Stimulated activated CD8-positive, alpha-beta memory T cell treated with anti-CD3 and anti-CD28 coated beads, Interleukin-7, amount 100 ng/mL, for 48 hours (primary cell): ENCODE measurements at regions not wholly inside any gene's neighbourhood (a gene's known extent, or its start where the extent isn't known, plus 50 kb on each side); places are given as distances from the start of the nearest gene placed in this dataset.

Experiments
- DNase-seq, 2 donors: peaks; one replicate each; pipeline ENCODE4 v3.0.0-alpha.2; 2020; ENCODE audit warnings: low read depth in 1 of 2; ENCODE audit errors: extremely low read depth in 1 of 2

DNA sequence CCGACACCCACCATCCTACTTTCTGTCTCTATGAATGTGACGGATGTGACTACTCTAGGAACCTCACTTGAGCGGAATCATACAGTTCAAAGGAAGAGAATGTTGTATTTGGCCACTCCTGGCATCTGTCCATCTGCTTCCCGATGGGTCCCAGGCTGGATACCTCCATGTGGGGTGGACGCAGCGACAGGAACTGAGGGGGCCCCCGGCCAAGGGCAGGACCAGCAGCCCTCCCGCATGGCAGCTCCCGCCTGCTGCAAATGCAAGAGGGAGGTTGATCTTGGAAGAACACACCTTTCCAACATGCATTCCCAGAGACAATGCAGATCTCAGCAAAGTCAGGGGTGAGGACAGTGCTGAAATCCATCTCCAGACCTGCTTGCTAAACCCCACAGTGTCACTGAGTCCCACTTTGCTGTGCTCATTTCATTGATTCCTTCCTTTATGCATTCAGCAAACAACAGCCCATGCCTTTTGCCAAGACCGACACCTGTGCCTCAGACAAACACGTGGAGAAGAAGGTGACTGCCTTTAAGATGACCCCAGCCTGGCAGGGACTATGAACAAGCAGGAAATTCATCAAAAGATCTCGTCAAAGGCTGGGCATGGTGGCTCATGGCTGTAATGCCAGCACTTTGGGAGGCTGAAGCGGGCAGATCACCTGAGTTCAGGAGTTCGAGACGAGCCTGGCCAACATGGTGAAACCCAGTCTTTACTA, 246.2 kb downstream of the CTTN start:
- DNase-seq: no peak

DNA sequence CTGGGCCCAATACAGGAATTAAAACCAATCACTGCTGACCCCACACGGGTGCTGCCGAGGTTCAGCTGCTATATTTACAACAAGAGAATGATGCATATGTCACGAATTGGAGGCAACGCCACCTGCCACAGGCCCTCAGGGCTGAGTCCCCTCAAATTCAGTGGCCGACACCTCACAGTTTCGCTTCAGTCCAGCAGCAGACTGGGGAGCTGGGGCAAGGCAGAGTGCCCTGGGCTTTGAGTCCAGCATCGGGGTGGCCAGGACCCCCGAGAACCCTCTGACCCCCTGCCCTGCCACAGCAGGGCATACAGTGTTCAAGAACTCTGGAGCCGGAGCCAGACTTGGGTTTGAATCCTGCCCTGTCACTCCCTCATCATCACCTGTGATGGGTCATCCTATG, 247.2 kb downstream of the CTTN start:
- DNase-seq: no peak

DNA sequence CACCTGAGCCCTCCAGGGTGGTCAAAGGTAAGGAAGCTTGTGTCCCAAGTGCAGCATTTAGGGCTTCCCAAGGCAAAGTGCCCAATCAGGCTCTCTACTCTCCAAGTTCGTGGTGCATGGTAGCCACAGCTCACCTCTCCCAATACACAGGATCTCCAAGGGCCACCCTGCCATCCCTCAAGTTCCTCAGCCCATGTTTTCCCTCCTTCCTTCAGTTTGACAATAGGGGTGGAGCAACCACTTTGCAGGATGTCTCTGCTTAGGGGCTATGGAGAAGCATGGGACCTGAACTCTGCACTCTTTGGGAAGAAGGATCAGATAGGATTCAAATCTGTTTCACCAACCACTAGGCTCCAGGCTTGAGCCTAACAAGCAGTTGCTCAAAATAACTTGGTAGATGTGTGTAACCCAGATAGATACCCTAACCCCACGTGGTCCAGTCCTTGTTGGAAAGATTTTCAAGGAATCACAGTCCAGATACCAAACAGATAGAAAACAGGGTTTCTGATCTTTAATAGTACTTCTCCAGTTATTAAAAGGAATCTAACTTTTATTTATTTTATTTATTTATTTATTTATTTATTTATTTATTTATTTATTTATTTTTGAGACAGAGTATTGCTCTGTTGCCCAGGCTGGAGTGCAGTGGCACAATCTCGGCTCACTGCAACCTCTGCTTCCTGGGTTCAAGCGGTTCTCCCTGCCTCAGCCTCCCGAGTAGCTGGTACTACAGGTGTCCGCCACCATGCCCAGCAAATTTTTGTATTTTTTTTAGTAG, 248.1 kb downstream of the CTTN start:
- no peak for DNase-seq

DNA sequence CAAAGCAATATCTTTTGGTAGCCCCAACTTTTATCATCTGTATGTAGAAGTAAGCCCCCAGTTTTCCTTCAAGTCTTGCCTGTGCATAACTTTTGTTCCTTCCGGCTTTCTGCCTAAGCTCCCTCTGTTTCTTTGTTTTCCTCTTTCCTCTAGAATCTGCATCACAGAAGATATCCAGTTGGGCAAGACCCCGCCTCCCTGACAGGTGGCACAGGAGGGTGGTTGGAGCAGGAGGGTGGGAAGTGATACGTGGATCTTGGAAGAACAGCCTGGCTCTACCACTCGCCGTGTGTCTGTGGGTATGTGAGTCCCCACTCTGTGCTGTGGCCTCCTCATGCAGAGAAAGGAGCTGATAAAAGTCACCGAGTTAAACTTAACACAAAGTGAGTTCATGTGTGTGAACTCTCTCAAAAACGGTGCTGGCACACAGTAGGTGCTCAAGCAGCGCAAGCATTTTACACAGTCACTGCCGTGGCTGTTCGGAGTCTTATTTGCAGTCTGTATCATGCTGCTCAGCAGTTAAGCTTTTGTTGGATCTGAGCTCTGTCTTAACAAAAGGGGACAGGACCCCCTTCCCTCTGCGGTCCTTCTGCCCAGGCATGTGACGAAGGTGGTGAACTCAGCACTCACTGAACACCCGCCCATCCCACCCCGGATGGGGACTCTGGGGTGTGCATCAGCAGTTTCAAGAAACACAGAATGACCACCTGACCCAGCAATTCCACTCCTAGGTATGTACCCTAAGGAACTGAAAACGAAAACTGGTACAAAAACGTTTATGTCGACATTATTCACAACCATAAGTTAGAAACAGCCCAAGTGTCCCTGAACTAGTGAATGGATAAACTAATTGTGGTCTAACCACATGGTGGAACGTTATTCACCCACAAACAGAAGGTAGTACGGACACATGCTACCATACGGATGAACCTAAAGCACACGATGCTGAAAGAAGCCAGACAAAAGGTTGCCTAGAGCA, 249.1 kb downstream of the CTTN start:
- no peak for DNase-seq

DNA sequence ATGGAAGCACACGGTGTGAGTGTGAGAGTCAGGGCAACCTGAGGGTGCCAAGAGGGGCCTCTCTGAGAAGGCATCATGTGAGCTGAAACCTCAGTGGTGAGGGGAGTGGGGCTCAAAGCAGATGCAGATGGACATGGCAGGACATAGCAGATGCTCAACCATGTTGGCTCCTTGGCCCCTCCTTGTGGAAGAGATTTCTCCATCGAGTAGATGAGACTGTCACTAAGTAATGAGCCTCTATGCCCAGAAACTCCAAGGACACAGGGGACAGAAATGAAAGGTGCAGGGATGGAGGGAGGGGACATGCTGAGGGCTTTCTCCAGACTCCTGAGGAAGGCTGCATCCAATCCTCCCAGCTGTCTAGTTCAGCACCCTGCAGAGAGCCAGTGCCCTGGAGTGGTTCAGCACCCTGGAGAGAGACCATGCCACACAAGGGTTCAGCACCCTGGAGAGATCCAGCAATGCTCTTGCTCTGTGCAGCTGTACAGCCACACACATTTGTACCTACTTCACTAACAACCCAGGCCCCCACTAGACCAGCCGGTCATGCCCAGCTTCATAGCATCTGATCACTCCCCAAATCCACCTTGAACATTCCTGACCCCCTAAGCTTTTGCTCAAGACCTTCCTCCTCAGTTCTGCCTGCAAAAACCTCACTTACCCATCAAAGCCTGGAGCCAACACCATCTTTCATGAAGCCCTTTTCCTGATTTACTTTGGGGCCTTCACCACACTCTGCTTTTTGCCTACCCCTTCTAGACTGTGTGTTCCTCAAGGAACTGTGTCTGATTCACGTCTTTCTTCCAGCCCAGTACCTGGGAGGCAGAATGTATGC, 252.0 kb downstream of the CTTN start:
- peak in 1 of 2 donors; percentile 5 for DNase-seq

DNA sequence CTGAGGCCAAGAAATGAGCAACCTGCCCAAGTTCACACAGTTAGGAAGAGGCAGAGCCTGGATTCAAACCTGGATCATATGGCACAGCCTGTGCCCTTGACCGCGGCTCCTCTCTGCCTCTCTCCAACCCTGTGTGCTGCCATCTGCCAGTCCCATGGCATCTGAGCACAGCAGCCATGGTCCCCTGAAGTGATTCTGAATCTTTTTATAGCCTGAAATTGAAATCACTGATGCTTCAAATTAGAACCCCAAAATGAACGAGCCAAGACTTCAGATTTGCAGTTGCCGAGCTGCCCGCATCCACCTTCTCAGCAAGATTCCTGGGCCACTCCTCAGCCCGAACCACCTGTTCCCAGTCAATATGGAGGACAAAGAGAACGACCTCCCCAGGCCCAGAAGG, 252.7 kb downstream of the CTTN start:
- DNase-seq: no peak

DNA sequence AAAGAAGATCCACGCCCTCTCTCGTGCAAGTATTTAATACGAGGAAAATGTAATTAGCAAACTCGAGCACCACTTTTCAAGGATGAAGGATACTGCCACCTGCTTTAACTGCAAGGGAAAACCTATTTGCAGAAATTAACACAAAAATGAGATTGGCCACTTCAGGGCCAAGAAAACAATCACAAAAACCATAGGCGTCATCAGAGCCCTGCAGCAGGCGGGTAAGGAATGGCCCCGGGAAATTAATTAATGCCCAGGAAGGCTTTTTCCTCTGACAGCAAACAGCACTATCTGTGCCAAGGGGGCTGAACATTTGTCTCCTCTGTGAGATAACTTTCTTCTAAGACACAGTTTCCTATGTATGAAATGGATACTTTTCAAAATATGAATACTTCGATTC, 255.7 kb downstream of the CTTN start:
- DNase-seq: no peak

DNA sequence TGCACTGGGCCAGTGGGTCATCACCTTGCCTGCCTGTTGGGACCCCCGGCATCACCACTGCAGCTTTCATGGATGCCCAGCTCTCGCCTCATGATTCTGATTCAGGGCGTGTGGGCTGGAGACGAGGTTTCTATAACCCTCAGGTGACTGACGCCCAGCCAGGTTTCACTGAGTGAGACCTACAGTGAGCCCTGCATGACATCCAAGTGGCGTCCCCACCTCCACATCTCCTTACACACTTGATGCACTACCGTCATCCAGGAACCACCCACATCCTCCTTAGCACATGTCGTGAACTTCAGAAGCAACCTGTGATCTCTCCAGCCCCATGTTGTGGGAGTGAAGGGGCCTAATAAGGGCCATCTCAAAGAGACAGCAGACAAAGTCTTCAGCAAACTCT, 257.5 kb downstream of the CTTN start:
- DNase-seq: no peak

DNA sequence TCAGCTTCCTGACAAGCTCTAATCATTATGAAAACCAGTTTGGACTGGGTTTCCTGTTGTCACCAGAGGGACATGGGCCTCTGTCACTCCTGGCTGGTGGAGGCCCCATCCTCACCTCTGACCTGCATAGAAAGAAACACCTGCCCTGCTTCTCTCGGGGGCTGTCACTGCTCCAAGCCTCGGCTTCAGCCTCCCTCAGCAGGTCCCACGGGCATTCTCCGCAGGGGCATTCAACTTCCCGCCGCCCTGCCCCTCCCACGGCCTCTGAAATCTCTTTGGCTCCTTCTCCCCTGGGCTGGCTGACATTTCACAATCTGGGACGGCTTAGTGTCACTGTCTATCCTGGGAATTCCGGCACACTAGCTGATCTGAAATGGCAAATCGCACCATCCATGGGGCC, 257.9 kb downstream of the CTTN start:
- DNase-seq: no peak

DNA sequence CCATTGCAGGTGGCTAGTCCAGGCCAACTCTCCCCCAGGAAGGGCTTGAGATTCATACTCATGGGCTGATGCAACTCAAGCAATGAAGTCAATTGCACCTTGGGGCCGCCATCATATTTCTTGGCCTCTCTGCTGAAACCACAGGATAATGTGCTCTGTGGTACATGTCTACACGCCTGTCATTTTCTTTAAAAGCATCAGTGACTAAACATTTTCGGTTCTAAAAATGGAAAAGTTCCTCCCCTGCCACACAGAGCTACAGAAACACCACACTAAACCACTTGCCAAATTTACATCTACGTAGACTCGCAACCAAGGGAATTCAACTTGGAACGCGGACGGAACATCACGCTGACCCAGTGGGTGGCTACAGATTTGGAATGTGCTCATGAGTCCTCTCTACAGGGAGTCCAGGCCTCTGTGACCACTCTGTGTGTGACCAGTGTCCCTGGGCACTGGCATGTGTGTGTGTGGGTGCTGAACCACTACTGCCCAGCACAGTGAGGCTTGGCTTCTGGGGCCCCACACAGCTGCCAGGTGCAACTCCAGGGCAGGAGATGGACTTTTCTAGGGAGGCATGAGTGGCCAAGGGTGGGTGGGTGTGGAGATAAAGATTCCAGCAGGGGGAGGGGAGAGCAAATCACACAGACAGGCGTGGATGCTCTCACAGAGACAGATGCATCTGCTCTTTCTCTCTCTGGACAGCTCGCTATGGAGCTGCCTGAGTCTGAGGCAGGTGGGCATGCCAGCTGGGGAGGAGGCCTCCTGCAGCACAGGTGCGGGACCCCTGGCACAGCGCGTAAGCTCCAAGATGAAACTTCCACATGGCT, 261.9 kb downstream of the CTTN start:
- no peak for DNase-seq

DNA sequence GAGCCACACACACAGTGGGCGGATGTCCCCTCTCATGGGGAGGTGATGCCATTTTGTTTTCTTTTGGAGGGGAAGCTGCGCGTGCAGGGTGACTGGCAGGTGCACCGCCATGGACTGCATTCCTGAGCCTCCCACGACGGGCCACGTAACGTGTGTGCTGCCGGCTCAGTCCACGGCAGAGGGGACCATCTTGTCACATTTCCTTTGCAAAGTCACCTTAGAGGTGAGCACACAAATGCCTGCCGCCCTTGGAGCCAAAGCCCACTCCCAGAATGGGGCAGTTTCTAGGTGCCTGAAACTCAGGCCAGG, 262.5 kb downstream of the CTTN start:
- DNase-seq: no peak

DNA sequence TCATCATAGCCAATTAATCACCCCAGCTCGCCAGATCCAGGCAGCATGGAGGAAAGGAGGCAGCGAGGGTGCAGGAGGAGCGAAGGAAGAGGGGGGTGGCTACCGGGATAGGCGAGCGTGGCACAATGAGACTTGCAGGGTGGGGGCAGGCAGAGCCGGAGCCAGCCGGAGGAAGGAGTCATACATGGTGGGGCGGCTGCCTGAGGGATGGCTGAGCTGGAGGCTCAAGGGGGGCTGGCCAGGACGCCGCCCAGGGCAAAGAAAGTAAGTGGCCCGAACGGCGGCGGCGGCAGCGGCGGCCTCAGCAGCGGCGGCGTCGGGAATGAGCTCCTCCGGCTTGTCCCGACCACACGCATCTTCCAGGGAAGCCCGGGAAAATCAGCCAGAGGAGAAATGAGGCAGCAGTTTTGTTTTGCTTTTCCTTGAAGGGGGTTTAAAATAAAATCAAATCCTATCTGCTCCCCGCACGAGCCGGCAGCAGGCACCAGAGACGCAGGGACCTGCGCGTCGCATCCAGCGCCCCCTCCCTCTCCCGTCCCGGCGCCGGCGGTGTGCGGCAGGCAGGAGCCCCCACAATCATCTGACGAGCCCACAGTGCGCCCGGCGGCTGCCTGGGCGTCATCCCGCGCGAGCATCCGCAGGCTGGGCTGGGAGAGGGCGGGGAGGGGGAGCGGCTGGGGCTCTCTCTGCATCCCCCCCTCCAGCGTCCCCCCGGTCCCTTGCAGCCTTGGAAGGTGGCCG, 263.6 kb downstream of the CTTN start:
- DNase-seq: no peak

DNA sequence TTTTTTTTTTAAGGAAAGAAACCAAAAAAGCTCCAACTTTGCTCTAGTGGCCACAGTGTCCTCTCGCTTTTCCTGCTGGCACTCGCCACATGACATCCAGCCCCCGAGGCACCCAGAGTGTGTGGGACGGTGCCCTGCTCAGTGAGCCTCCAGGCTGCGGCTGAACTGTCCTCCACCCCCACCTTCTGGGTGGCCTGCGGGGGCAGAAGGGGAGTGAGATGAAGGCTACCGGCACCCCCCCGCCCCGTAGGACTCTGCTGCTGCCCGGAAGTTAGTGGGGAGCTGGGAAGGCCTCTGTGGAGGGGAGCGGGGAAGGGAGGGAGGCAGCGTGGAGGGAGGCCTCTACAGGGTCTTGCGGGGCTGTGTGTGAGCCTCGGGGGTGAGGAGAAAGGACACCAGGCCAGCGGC, 264.4 kb downstream of the CTTN start:
- DNase-seq: no peak

DNA sequence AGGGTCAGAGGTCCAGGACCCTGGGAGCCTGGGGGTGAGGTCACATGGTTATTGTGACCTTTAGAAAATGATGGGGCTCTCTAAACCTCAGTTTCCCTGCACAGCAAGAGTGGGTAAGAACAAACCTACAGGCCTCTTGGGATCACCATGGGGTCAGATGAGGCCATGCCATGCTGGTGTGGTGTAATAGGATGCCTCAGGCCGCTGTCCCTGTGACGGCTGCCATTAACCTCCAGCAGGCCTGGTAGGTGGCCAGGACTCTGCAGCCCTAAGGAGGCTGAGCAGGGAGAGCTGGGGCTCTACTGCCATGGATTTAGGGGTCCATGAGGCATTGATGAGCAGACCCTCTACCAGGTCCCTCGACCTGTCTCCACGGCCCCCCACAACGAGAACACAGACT, 265.5 kb downstream of the CTTN start:
- no peak for DNase-seq

DNA sequence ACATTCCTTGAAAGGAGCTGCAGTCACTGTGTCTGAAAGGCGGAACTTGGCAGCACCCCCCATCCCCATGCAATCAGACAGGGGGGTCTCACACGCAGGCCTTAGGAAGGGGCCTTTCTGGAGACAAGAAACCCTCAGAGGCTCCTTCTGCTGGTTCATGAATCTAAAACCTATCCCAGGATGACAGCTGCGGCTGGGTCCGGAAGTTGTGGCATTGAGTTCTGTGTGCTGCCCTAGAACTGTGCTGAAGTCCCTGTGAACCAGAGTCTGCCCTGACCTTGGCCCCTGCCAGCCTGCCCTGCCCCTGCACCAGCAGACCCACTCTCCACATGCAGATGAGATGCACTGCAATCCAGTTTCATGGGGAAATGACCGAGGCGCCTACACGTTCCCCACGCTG, 268.0 kb downstream of the CTTN start:
- no peak for DNase-seq

DNA sequence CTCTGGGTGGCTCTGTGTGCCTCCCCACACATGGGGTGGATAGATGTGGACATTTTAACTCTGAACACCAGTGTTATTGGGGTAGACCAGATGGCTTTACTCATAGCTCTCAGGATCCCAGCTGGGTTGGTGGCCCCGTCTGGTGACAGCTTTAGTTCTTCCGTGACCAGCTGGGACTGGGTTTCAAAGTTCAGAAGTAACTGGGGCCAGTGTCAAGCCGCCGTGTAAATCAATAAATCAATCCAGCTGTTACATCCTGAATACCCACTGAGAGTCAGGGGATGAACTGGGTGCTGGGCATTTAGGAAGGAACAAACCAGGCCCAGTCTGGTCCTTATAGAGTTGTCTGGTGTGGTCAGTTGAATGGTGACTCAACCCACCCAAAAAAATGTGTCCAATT, 269.4 kb downstream of the CTTN start:
- DNase-seq: no peak

DNA sequence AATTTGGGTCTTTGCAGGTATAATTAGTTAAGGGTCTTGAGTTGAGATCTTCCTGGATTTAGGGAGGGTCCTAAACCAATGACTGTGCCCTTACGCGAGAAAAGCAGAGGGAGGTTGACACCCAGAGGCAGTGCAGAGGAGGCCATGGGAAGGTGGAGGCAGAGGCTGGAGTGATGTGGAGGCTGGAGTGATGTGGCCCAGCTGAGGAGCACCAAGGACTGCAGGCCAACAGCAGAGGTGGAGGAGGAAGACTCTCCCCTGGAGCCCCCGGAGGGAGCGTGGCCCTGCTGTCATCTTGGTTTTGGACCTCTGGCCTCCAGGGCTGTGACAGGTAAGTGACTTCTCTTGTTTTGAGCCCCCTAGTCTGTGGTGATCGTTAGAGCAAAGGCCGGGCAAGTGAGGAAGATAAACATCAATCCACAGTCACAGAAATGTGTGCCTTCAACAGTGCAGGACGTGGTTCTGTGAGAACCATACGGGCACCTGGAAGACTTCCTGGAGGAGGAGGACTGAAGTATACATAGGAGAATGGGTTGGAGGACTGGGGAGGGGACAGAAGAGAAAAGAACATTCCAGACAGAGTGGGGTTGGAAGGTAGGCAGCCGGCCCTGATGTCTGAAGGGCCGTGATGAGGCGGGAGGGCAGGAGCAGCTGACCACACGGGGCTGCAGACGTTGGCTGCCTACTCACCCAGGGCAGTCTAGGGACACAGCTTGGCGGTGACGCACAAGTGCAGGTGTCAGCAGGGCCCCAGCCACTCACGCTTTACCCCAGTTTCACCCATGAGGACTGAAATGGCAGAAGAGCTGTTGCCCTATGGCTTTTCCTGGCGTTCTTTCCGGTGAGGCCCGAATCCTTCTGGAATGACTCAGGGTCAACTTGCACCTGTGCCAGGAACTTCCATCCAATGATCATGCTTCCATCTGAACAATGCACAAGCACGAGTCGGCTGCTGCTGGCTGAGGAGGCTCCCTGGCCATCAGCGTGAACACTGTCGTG, 270.2 kb downstream of the CTTN start:
- no peak for DNase-seq

DNA sequence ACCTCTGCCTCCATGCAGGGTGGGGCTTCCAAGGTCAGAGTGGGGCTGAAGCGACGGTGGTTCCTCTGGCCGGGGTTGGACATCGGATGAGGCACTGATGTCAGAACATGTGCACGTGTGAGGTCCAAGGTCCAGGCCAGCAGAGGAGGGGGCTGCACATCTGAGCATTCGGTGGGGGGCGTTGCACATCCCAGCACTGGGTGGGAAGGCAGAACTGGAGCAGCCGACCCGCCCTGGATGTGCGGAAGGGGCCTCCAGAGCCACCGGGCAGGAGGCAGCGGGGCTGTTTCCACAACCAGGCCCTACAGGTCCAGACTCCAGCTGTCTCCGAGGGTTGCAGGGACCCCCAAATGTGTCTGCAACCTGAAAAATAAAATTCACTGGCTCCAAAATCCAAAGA, 271.0 kb downstream of the CTTN start:
- no peak for DNase-seq
